UCSD-AML1 (cell line): ENCODE measurements at regions not wholly inside any gene's neighbourhood (a gene's known extent, or its start where the extent isn't known, plus 50 kb on each side); places are given as distances from the start of the nearest gene placed in this dataset.

ENCODE experiments used
- DNase-seq: peaks from one replicate; lab custom pipeline; 2025; ENCODE audit not compliant: unreplicated experiment; lab: John Stamatoyannopoulos, UW

GRCh38 chr18:25010623-25011374 is 341.2 kb downstream of the ZNF521 start:
- no peak for DNase-seq
